GM12878 (cell line): ENCODE measurements at regions not wholly inside any gene's neighbourhood (a gene's known extent, or its start where the extent isn't known, plus 50 kb on each side); places are given as distances from the start of the nearest gene placed in this dataset.

Experiments
- ATAC-seq: fragments of 200-7000 bp; cut with Tn5 transposase; 3 replicates; pipeline ENCODE4 v1.9.1; 2020; ENCODE audit warnings: mild to moderate bottlenecking, moderate library complexity
- BruUV-seq: library from RNA; stranded (reverse); fragments of 400-500 nt; replicated peaks from 2 replicates; lab custom pipeline; 2021; lab: Mats Ljungman, UMichigan
- CTCF ChIA-PET: fragments of 300-600 bp; sonication (Branson Sonifier 250); formaldehyde crosslinking; extraction: SDS; loops from one replicate; lab custom pipeline; 2021; ENCODE audit warnings: inconsistent platforms; lab: Yijun Ruan, JAX
- POLR2A ChIA-PET: fragments of 350-600 bp; formaldehyde crosslinking; extraction: SDS; loops from one replicate; lab custom pipeline; 2021; ENCODE audit warnings: inconsistent platforms; lab: Charles Lee
- RAD21 ChIA-PET: fragments of 300-600 bp; sonication (Branson Sonifier 250); formaldehyde crosslinking; loops from one replicate; lab custom pipeline; 2023; ENCODE audit warnings: antibody characterized with exemption; ENCODE audit not compliant: unreplicated experiment; lab: Charles Lee
- SMC1A ChIA-PET: fragments of 300-600 bp; sonication (Branson Sonifier 250); formaldehyde crosslinking; loops from one replicate; lab custom pipeline; 2023; ENCODE audit not compliant: unreplicated experiment, uncharacterized antibody; lab: Charles Lee
- DNase-seq: peaks from one replicate; pipeline ENCODE4 v3.0.0-alpha.2; 2011; ENCODE audit warnings: low read depth, low spot score
- FAIRE-seq: peaks from 3 replicates; lab custom pipeline; 2011; peaks lifted over from hg19 to GRCh38; lab: Jason Lieb, UNC
- H2AFZ ChIP-seq: 2 replicates; pipeline ENCODE4 v1.6.0; 2011; ENCODE audit warnings: low read depth, low read length, control low read depth; ENCODE audit not compliant: control insufficient read depth
- H3K27ac ChIP-seq: 2 replicates; pipeline ENCODE4 v1.5.1; 2011; ENCODE audit warnings: control low read depth; ENCODE audit not compliant: control insufficient read depth, insufficient read depth
- H3K27me3 ChIP-seq, 2 experiments: replicated peaks in 1 of 2; 2 replicates each; pipeline versions ENCODE4 v1.6.0 to v1.6.1; 2011; ENCODE audit warnings: low read length in 1 of 2; ENCODE audit not compliant: control insufficient read depth in 2 of 2, insufficient read depth in 2 of 2
- H3K36me3 ChIP-seq, 2 experiments: 2 replicates each; pipeline ENCODE4 v1.5.1; 2011; ENCODE audit warnings: low read length in 1 of 2; ENCODE audit not compliant: control insufficient read depth in 2 of 2, insufficient read depth in 2 of 2
- H3K4me1 ChIP-seq: 2 replicates; pipeline ENCODE4 v1.6.1; 2011; ENCODE audit warnings: mild to moderate bottlenecking, low read length, moderate library complexity, mixed read lengths; ENCODE audit not compliant: control insufficient read depth, insufficient read depth
- H3K4me2 ChIP-seq: 2 replicates; pipeline ENCODE4 v1.6.0; 2011; ENCODE audit warnings: control low read depth; ENCODE audit not compliant: control insufficient read depth, insufficient read depth
- H3K4me3 ChIP-seq: fragments of 200-600 bp; sonication (generic); 2 replicates; pipeline ENCODE4 v1.5.1; 2016
- H3K79me2 ChIP-seq: 2 replicates; pipeline ENCODE4 v1.6.0; 2011; ENCODE audit warnings: low read length; ENCODE audit not compliant: control insufficient read depth, insufficient read depth
- H3K9ac ChIP-seq: 2 replicates; pipeline ENCODE4 v1.8.0; 2011; ENCODE audit warnings: low read length, control low read depth, mixed read lengths; ENCODE audit not compliant: control insufficient read depth, insufficient read depth
- H3K9me3 ChIP-seq: replicated peaks from 3 replicates; pipeline ENCODE4 v1.5.1; 2011; ENCODE audit warnings: mild to moderate bottlenecking, low read length; ENCODE audit not compliant: control insufficient read depth, insufficient read depth
- H4K20me1 ChIP-seq: 2 replicates; pipeline ENCODE4 v1.6.0; 2011; ENCODE audit not compliant: control insufficient read depth, insufficient read depth
- CEBPB ChIP-seq, 2 experiments: fragments of 150-350 bp in 1 of 2; IDR thresholded peaks; 2 replicates each; pipeline ENCODE4 v1.6.1; 2012 to 2014; ENCODE audit warnings: low read depth in 2 of 2, low read length in 2 of 2, borderline replicate concordance in 1 of 2, inconsistent platforms in 1 of 2
- E2F4 ChIP-seq: IDR thresholded peaks from 2 replicates; pipeline ENCODE4 v1.6.1; 2012; ENCODE audit warnings: low read depth, low read length, improper control_type of control experiment
- FOXK2 ChIP-seq: fragments of 450-650 bp; IDR thresholded peaks from 2 replicates; pipeline ENCODE4 v1.6.1; 2017; ENCODE audit warnings: mild to moderate bottlenecking, moderate library complexity
- IKZF2 ChIP-seq, 2 experiments: fragments of 450-650 bp; IDR thresholded peaks; 2 replicates each; pipeline ENCODE4 v1.6.1; 2017; ENCODE audit warnings: mild to moderate bottlenecking in 2 of 2, moderate library complexity in 2 of 2
- MYB ChIP-seq: fragments of 150-350 bp; IDR thresholded peaks from 2 replicates; pipeline ENCODE4 v1.6.1; 2014; ENCODE audit warnings: mild to moderate bottlenecking, low read depth, low read length, borderline replicate concordance
- PBX3 ChIP-seq: IDR thresholded peaks from 2 replicates; pipeline ENCODE4 v1.6.1; 2011; ENCODE audit warnings: mild to moderate bottlenecking, low read depth, low read length, moderate library complexity; ENCODE audit not compliant: insufficient replicate concordance
- POLR2AphosphoS2 ChIP-seq: IDR thresholded peaks from 2 replicates; pipeline ENCODE4 v1.6.1; 2011; ENCODE audit warnings: low read depth, mild to moderate bottlenecking, low read length, improper control_type of control experiment, moderate library complexity
- RBBP5 ChIP-seq: fragments of 200-600 bp; sonication (generic); conservative IDR thresholded peaks from 2 replicates; pipeline ENCODE4 v1.6.1; 2016
- STAT1 ChIP-seq: fragments of 450-650 bp; conservative IDR thresholded peaks from 2 replicates; pipeline ENCODE4 v1.6.1; 2014; ENCODE audit warnings: antibody characterized with exemption, mild to moderate bottlenecking
- SUPT20H ChIP-seq: IDR thresholded peaks from 2 replicates; pipeline ENCODE4 v1.6.1; 2011; ENCODE audit warnings: low read depth, mild to moderate bottlenecking, low read length, moderate library complexity, borderline replicate concordance; ENCODE audit not compliant: control insufficient read depth
- SUZ12 ChIP-seq: fragments of 200-600 bp; sonication (generic); IDR thresholded peaks from one replicate; pipeline ENCODE4 v1.6.1; 2018; ENCODE audit warnings: antibody characterized with exemption, mild to moderate bottlenecking; ENCODE audit not compliant: unreplicated experiment
- TCF12 ChIP-seq: IDR thresholded peaks from 2 replicates; pipeline ENCODE4 v1.6.1; 2011; ENCODE audit warnings: low read depth, mild to moderate bottlenecking, low read length
- USF2 ChIP-seq: IDR thresholded peaks from 2 replicates; pipeline ENCODE4 v1.6.1; 2011; ENCODE audit warnings: low read depth, low read length, improper control_type of control experiment, borderline replicate concordance
- ZNF384 ChIP-seq: IDR thresholded peaks from 2 replicates; pipeline ENCODE4 v1.6.1; 2012; ENCODE audit warnings: low read depth, mild to moderate bottlenecking, low read length, improper control_type of control experiment, borderline replicate concordance
- WGBS: methylation state at CpG from one replicate; pipeline ENCODE4 v1.1.6; 2016; ENCODE audit warnings: low lambda C conversion rate; ENCODE audit not compliant: insufficient replicate concordance, insufficient coverage; ENCODE audit errors: missing lambda C conversion rate; 5-methylcytosine and 5-hydroxymethylcytosine counted together
- in situ Hi-C: fragments of 300-500 bp; cut with MboI; formaldehyde crosslinking; loops from 9 replicates; pipeline ENCODE4 v1.14.3; 2018; ENCODE audit warnings: mixed read lengths
- intact Hi-C: fragments of 100-400 bp; cut with micrococcal nuclease; formaldehyde crosslinking; loops from one replicate; pipeline ENCODE4 v1.14.2; 2022; ENCODE audit not compliant: unreplicated experiment
- TF ChIP-seq, protein P1 (sequence below): IDR thresholded peaks from 2 replicates; pipeline ENCODE4 v1.6.1; 2012; ENCODE audit warnings: low read depth, low read length, improper control_type of control experiment
- TF ChIP-seq, protein P2 (sequence below): fragments of 150-350 bp; IDR thresholded peaks from 2 replicates; pipeline ENCODE4 v1.6.1; 2016; ENCODE audit warnings: low read depth, low read length
- TF ChIP-seq, protein P3 (sequence below): IDR thresholded peaks from 2 replicates; pipeline ENCODE4 v1.6.1; 2011; ENCODE audit warnings: borderline replicate concordance, low read depth, mild to moderate bottlenecking, moderate library complexity, low read length; ENCODE audit not compliant: insufficient read depth, poor library complexity, severe bottlenecking

- SMC1A ChIA-PET = no interaction called here
Observed at GRCh38 chr9:115461280-115461679, 343.3 kb upstream of the TNC start.

More at GRCh38 chr9:115461280-115461679, 343.3 kb upstream of the TNC start:
- H3K9me3 ChIP-seq = no peaks in the 10 kb centered on the region
- no peaks in the 10 kb centered on the region for H3K4me1 ChIP-seq
- no peaks in the 10 kb centered on the region for H4K20me1 ChIP-seq
- ChIA-PET POLR2A (no interaction called here), RAD21 (no interaction called here), CTCF (no interaction called here)
- no peak overlapping the region for H3K27ac ChIP-seq
- H3K4me2 ChIP-seq = no peak overlapping the region
- H3K79me2 ChIP-seq = no peaks in the 10 kb centered on the region
- FAIRE-seq (no peak), ATAC-seq (no peak), DNase-seq (no peak)
- intact Hi-C loops = no loop called here
- in situ Hi-C loops = no loop called here
- H2AFZ ChIP-seq = no peak overlapping the region
- TF ChIP-seq POLR2AphosphoS2 (no peak), E2F4 (no peak), PBX3 (no peak), RBBP5 (no peak), SUPT20H (no peak), USF2 (no peak), CEBPB (IDR thresholded peaks at IDR 0.05; ENCODE audit: borderline replicate concordance in 1 of 2, low read depth in 2 of 2, low read length in 2 of 2) (no peak), MYB (no peak), SUZ12 (no peak), TCF12 (no peak), ZNF384 (no peak), STAT1 (no peak), IKZF2 (IDR thresholded peaks at IDR 0.05) (no peak), FOXK2 (no peak)
- TF ChIP-seq, protein P1, sequence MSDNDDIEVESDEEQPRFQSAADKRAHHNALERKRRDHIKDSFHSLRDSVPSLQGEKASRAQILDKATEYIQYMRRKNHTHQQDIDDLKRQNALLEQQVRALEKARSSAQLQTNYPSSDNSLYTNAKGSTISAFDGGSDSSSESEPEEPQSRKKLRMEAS = no peak
- TF ChIP-seq, protein P2, sequence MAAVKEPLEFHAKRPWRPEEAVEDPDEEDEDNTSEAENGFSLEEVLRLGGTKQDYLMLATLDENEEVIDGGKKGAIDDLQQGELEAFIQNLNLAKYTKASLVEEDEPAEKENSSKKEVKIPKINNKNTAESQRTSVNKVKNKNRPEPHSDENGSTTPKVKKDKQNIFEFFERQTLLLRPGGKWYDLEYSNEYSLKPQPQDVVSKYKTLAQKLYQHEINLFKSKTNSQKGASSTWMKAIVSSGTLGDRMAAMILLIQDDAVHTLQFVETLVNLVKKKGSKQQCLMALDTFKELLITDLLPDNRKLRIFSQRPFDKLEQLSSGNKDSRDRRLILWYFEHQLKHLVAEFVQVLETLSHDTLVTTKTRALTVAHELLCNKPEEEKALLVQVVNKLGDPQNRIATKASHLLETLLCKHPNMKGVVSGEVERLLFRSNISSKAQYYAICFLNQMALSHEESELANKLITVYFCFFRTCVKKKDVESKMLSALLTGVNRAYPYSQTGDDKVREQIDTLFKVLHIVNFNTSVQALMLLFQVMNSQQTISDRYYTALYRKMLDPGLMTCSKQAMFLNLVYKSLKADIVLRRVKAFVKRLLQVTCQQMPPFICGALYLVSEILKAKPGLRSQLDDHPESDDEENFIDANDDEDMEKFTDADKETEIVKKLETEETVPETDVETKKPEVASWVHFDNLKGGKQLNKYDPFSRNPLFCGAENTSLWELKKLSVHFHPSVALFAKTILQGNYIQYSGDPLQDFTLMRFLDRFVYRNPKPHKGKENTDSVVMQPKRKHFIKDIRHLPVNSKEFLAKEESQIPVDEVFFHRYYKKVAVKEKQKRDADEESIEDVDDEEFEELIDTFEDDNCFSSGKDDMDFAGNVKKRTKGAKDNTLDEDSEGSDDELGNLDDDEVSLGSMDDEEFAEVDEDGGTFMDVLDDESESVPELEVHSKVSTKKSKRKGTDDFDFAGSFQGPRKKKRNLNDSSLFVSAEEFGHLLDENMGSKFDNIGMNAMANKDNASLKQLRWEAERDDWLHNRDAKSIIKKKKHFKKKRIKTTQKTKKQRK = no peak
- TF ChIP-seq, protein P3, sequence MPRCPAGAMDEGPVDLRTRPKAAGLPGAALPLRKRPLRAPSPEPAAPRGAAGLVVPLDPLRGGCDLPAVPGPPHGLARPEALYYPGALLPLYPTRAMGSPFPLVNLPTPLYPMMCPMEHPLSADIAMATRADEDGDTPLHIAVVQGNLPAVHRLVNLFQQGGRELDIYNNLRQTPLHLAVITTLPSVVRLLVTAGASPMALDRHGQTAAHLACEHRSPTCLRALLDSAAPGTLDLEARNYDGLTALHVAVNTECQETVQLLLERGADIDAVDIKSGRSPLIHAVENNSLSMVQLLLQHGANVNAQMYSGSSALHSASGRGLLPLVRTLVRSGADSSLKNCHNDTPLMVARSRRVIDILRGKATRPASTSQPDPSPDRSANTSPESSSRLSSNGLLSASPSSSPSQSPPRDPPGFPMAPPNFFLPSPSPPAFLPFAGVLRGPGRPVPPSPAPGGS = no peak
- no peaks in the 10 kb centered on the region for H3K27me3 ChIP-seq
- no TSS peak for BruUV-seq
- WGBS = 20% methylated on average over 3 of the region's 3 CpGs
- no peak overlapping the region for H3K9ac ChIP-seq
- no peak overlapping the region for H3K4me3 ChIP-seq
- H3K36me3 ChIP-seq = no peaks in the 10 kb centered on the region
